ENCODE measurements at regions not wholly inside any gene's neighbourhood (a gene's known extent, or its start where the extent isn't known, plus 50 kb on each side); places are given as distances from the start of the nearest gene placed in this dataset.
"Not testable (repeated sequence)": the region's sequence is repeated elsewhere in the genome, so short reads cannot be mapped to it uniquely, and the experiment has no call there.

- DNase-seq = no peak
Measured at GRCh38 chr9:1115370-1115769, 65.2 kb downstream of the DMRT2 start.

- no peak for DNase-seq
Measured at GRCh38 chr9:1117439-1117838, 67.3 kb downstream of the DMRT2 start.

- no peak for DNase-seq
Measured at GRCh38 chr9:1120500-1121165, 70.5 kb downstream of the DMRT2 start.

GRCh38 chr9:1125741-1126140 is 75.6 kb downstream of the DMRT2 start:
- DNase-seq = no peak

GRCh38 chr9:1128046-1128445 is 77.9 kb downstream of the DMRT2 start:
- DNase-seq = no peak

- DNase-seq = no peak
Measured at GRCh38 chr9:1129382-1129781, 79.2 kb downstream of the DMRT2 start.

- no peak for DNase-seq
Measured at GRCh38 chr9:1140057-1140456, 89.9 kb downstream of the DMRT2 start.

GRCh38 chr9:1151691-1152090 is 101.5 kb downstream of the DMRT2 start:
- no peak for DNase-seq

- DNase-seq = no peak
Measured at GRCh38 chr9:1152171-1152570, 102.0 kb downstream of the DMRT2 start.

GRCh38 chr9:1154739-1155138 is 104.6 kb downstream of the DMRT2 start:
- DNase-seq = no peak

GRCh38 chr9:1155602-1156001 is 105.4 kb downstream of the DMRT2 start:
- DNase-seq = no peak

- DNase-seq = no peak
Measured at GRCh38 chr9:1156794-1157550, 106.8 kb downstream of the DMRT2 start.

- no peak for DNase-seq
Measured at GRCh38 chr9:1157836-1158235, 107.7 kb downstream of the DMRT2 start.

- no peak for DNase-seq
Measured at GRCh38 chr9:1170918-1171317, 120.8 kb downstream of the DMRT2 start.

- no peak for DNase-seq
Measured at GRCh38 chr9:1171546-1171945, 121.4 kb downstream of the DMRT2 start.

GRCh38 chr9:1173211-1173610 is 123.1 kb downstream of the DMRT2 start:
- DNase-seq = peak; percentile 18 to 73

- DNase-seq = peak in 1 of 2 experiments; percentile 16
Measured at GRCh38 chr9:1173993-1174392, 123.8 kb downstream of the DMRT2 start.

- no peak for DNase-seq
Measured at GRCh38 chr9:1179366-1179765, 129.2 kb downstream of the DMRT2 start.

GRCh38 chr9:1184146-1184545 is 134.0 kb downstream of the DMRT2 start:
- DNase-seq = no peak

- not testable (repeated sequence) for DNase-seq
Measured at GRCh38 chr9:1187137-1187536, 137.0 kb downstream of the DMRT2 start.

GRCh38 chr9:1195636-1196035 is 145.5 kb downstream of the DMRT2 start:
- DNase-seq = peak in 1 of 2 experiments; percentile 20

GRCh38 chr9:1198085-1198484 is 147.9 kb downstream of the DMRT2 start:
- DNase-seq = no peak

GRCh38 chr9:1200847-1201251 is 150.7 kb downstream of the DMRT2 start:
- DNase-seq = no peak

- DNase-seq = no peak
Measured at GRCh38 chr9:1201262-1201661, 151.1 kb downstream of the DMRT2 start.

- DNase-seq = no peak
Measured at GRCh38 chr9:1201901-1202300, 151.7 kb downstream of the DMRT2 start.

All from NCI-H526 (cell line).